WTC11 (cell line): ENCODE measurements at regions not wholly inside any gene's neighbourhood (a gene's known extent, or its start where the extent isn't known, plus 50 kb on each side); places are given as distances from the start of the nearest gene placed in this dataset.

ENCODE experiments used
- ATAC-seq: fragments of 200-7000 bp; cut with Tn5 transposase; 2 replicates; pipeline ENCODE4 v1.10.0; 2021; ENCODE audit warnings: mild to moderate bottlenecking, moderate library complexity
- CTCF ChIA-PET: fragments of 300-600 bp; sonication (Branson Sonifier 250); formaldehyde crosslinking; loops from one replicate; lab custom pipeline; 2021; ENCODE audit warnings: antibody characterized with exemption; lab: Charles Lee
- POLR2A ChIA-PET: fragments of 350-600 bp; sonication (Branson Sonifier 250); formaldehyde crosslinking; loops from one replicate; lab custom pipeline; 2021; ENCODE audit warnings: antibody characterized with exemption; lab: Charles Lee
- DNase-seq: peaks from one replicate; pipeline ENCODE4 v3.0.0; 2021; ENCODE audit warnings: low spot score
- H3K27ac Mint-ChIP-seq: 2 replicates; pipeline ENCODE4 v1.8.0; 2021; ENCODE audit warnings: mixed read lengths
- H3K27me3 Mint-ChIP-seq: 2 replicates; pipeline ENCODE4 v1.8.0; 2021; ENCODE audit warnings: low read depth, mild to moderate bottlenecking, moderate library complexity, mixed read lengths
- H3K36me3 Mint-ChIP-seq: 2 replicates; pipeline ENCODE4 v1.8.0; 2021; ENCODE audit warnings: mixed read lengths
- H3K4me1 Mint-ChIP-seq: 2 replicates; pipeline ENCODE4 v1.8.0; 2022; ENCODE audit warnings: mixed read lengths
- H3K4me3 Mint-ChIP-seq: 2 replicates; pipeline ENCODE4 v1.8.0; 2021; ENCODE audit warnings: mild to moderate bottlenecking, moderate library complexity, mixed read lengths
- H3K9me3 Mint-ChIP-seq: 2 replicates; pipeline ENCODE4 v1.8.0; 2021; ENCODE audit warnings: mixed read lengths
- ATF2 ChIP-seq: sonication (generic); formaldehyde crosslinking; IDR thresholded peaks from 2 replicates; pipeline ENCODE4 v1.8.1; 2022; ENCODE audit warnings: low read depth, missing genetic modification reagents, borderline replicate concordance
- ATF3 ChIP-seq: sonication (generic); formaldehyde crosslinking; conservative IDR thresholded peaks from 2 replicates; pipeline ENCODE4 v1.8.1; 2022; ENCODE audit warnings: mild to moderate bottlenecking, missing genetic modification reagents
- CDX4 ChIP-seq: fragments of 250-450 bp; sonication (Bioruptor Pico); IDR thresholded peaks from 2 replicates; pipeline ENCODE4 v1.9.0; 2021; ENCODE audit warnings: moderate library complexity, mild to moderate bottlenecking, inconsistent platforms, borderline replicate concordance
- E2F4 ChIP-seq: sonication (generic); formaldehyde crosslinking; IDR thresholded peaks from 2 replicates; pipeline ENCODE4 v1.8.1; 2022; ENCODE audit warnings: low read depth, mild to moderate bottlenecking, moderate library complexity, missing genetic modification reagents, borderline replicate concordance
- HMGXB4 ChIP-seq: sonication (generic); formaldehyde crosslinking; IDR thresholded peaks from 2 replicates; pipeline ENCODE4 v1.8.1; 2023; ENCODE audit warnings: mild to moderate bottlenecking, moderate library complexity, missing genetic modification reagents
- MLX ChIP-seq: sonication (generic); formaldehyde crosslinking; IDR thresholded peaks from 2 replicates; pipeline ENCODE4 v1.8.1; 2023; ENCODE audit warnings: mild to moderate bottlenecking, missing genetic modification reagents, moderate library complexity
- MYBL2 ChIP-seq: sonication (generic); formaldehyde crosslinking; IDR thresholded peaks from 2 replicates; pipeline ENCODE4 v1.8.1; 2023; ENCODE audit warnings: mild to moderate bottlenecking, moderate library complexity, missing genetic modification reagents
- OVOL2 ChIP-seq: fragments of 250-450 bp; sonication (Bioruptor Pico); IDR thresholded peaks from 2 replicates; pipeline ENCODE4 v1.9.0; 2021; ENCODE audit warnings: mild to moderate bottlenecking, borderline replicate concordance
- PRDM15 ChIP-seq: sonication (generic); formaldehyde crosslinking; IDR thresholded peaks from 2 replicates; pipeline ENCODE4 v1.8.0; 2022; ENCODE audit warnings: missing genetic modification reagents
- PREB ChIP-seq: sonication (generic); formaldehyde crosslinking; IDR thresholded peaks from 2 replicates; pipeline ENCODE4 v1.8.1; 2022; ENCODE audit warnings: mild to moderate bottlenecking, missing genetic modification reagents, moderate library complexity, borderline replicate concordance
- SP1 ChIP-seq: sonication (generic); formaldehyde crosslinking; conservative IDR thresholded peaks from 2 replicates; pipeline ENCODE4 v1.8.1; 2022; ENCODE audit warnings: missing genetic modification reagents
- STAT6 ChIP-seq: sonication (generic); formaldehyde crosslinking; conservative IDR thresholded peaks from 2 replicates; pipeline ENCODE4 v1.8.1; 2023; ENCODE audit warnings: mild to moderate bottlenecking, low read depth, missing genetic modification reagents, moderate library complexity
- TEAD1 ChIP-seq: sonication (generic); formaldehyde crosslinking; IDR thresholded peaks from 2 replicates; pipeline ENCODE4 v1.8.0; 2022; ENCODE audit warnings: mild to moderate bottlenecking, missing genetic modification reagents
- TP53 ChIP-seq: sonication (generic); formaldehyde crosslinking; IDR thresholded peaks from 2 replicates; pipeline ENCODE4 v1.8.1; 2023; ENCODE audit warnings: mild to moderate bottlenecking, missing genetic modification reagents
- ZMAT4 ChIP-seq: fragments of 250-450 bp; sonication (Bioruptor Pico); IDR thresholded peaks from 2 replicates; pipeline ENCODE4 v1.9.0; 2021; ENCODE audit warnings: mild to moderate bottlenecking
- ZNF121 ChIP-seq: sonication (generic); formaldehyde crosslinking; IDR thresholded peaks from 2 replicates; pipeline ENCODE4 v1.8.0; 2023; ENCODE audit warnings: missing genetic modification reagents
- ZNF138 ChIP-seq: sonication (generic); formaldehyde crosslinking; conservative IDR thresholded peaks from 2 replicates; pipeline ENCODE4 v1.8.1; 2022; ENCODE audit warnings: mild to moderate bottlenecking, moderate library complexity, missing genetic modification reagents
- ZNF219 ChIP-seq: sonication (generic); formaldehyde crosslinking; IDR thresholded peaks from 2 replicates; pipeline ENCODE4 v1.8.0; 2023; ENCODE audit warnings: missing genetic modification reagents, mild to moderate bottlenecking, borderline replicate concordance
- ZNF263 ChIP-seq: sonication (generic); formaldehyde crosslinking; IDR thresholded peaks from 2 replicates; pipeline ENCODE4 v1.8.1; 2022; ENCODE audit warnings: low read depth, mild to moderate bottlenecking, moderate library complexity, missing genetic modification reagents
- ZNF512 ChIP-seq: sonication (generic); formaldehyde crosslinking; IDR thresholded peaks from 2 replicates; pipeline ENCODE4 v1.8.1; 2022; ENCODE audit warnings: missing genetic modification reagents, borderline replicate concordance

- TF ChIP-seq ZNF512 (CRISPR knock-in tag) (no peak), SP1 (no peak), ATF2 (CRISPR knock-in tag) (no peak), ZNF138 (no peak)
These were observed 368.5 kb downstream of the KIF2B start (continued) for GRCh38 chr17:54191261-54191660.

- CTCF ChIA-PET = no interaction called here
- H3K4me3 Mint-ChIP-seq = no peak overlapping the region
- ATAC-seq (no peak), DNase-seq (no peak)
- peaks cover 55% of the 10 kb centered on the region for H3K9me3 Mint-ChIP-seq
- no peak overlapping the region for H3K27ac Mint-ChIP-seq
- POLR2A ChIA-PET = no interaction called here
- H3K27me3 Mint-ChIP-seq = no peaks in the 10 kb centered on the region
- H3K4me1 Mint-ChIP-seq = no peaks in the 10 kb centered on the region
- peaks cover 33% of the 10 kb centered on the region for H3K36me3 Mint-ChIP-seq
- no peak for TF ChIP-seq PREB (CRISPR knock-in tag)
- no peak for TF ChIP-seq MLX (CRISPR knock-in tag)
- TF ChIP-seq TEAD1 (CRISPR knock-in tag) = no peak
- no peak for TF ChIP-seq ZNF121 (CRISPR knock-in tag)
- TF ChIP-seq CDX4 (CRISPR knock-in tag) = no peak
- TF ChIP-seq ZNF263 (CRISPR knock-in tag) = no peak
- TF ChIP-seq TP53 (CRISPR knock-in tag) = no peak
- TF ChIP-seq HMGXB4 (CRISPR knock-in tag) = no peak
- TF ChIP-seq E2F4 (CRISPR knock-in tag) = no peak
- no peak for TF ChIP-seq ZMAT4 (CRISPR knock-in tag)
- TF ChIP-seq STAT6 = no peak
- no peak for TF ChIP-seq ATF3
- no peak for TF ChIP-seq OVOL2 (CRISPR knock-in tag)
- TF ChIP-seq PRDM15 (CRISPR knock-in tag) = no peak
- TF ChIP-seq ZNF219 (CRISPR knock-in tag) = no peak
- TF ChIP-seq MYBL2 (CRISPR knock-in tag) = no peak
These were observed 371.5 kb downstream of the KIF2B start for GRCh38 chr17:54194268-54194667.
